Neuronal stem cell (in vitro differentiated cells): ENCODE measurements at regions not wholly inside any gene's neighbourhood (a gene's known extent, or its start where the extent isn't known, plus 50 kb on each side); places are given as distances from the start of the nearest gene placed in this dataset.

ENCODE experiments used
- DNase-seq: peaks from one replicate; pipeline ENCODE4 v3.0.0-alpha.2; 2013; ENCODE audit warnings: low spot score
- H2AFZ ChIP-seq: one replicate; pipeline ENCODE4 v1.6.1; 2013; ENCODE audit warnings: mild to moderate bottlenecking, low read length, inconsistent platforms
- H2AK5ac ChIP-seq: 2 replicates; pipeline ENCODE4 v1.6.1; 2013; ENCODE audit warnings: low read depth, mild to moderate bottlenecking, inconsistent platforms, low read length, moderate library complexity, mixed read lengths
- H2BK120ac ChIP-seq: 2 replicates; pipeline ENCODE4 v1.6.1; 2013; ENCODE audit warnings: low read depth, mild to moderate bottlenecking, inconsistent platforms, low read length, moderate library complexity, mixed read lengths
- H2BK12ac ChIP-seq: one replicate; pipeline ENCODE4 v1.6.1; 2013; ENCODE audit warnings: low read length, inconsistent platforms
- H2BK15ac ChIP-seq: 2 replicates; pipeline ENCODE4 v1.6.1; 2013; ENCODE audit warnings: mild to moderate bottlenecking, low read length, inconsistent platforms, mixed read lengths
- H2BK5ac ChIP-seq: one replicate; pipeline ENCODE4 v1.6.1; 2013; ENCODE audit warnings: inconsistent platforms, mild to moderate bottlenecking, low read length, moderate library complexity
- H3K14ac ChIP-seq: one replicate; pipeline ENCODE4 v1.6.1; 2013; ENCODE audit warnings: low read length, inconsistent platforms
- H3K18ac ChIP-seq: 2 replicates; pipeline ENCODE4 v1.6.1; 2013; ENCODE audit warnings: low read length, inconsistent platforms
- H3K23ac ChIP-seq: 2 replicates; pipeline ENCODE4 v1.6.1; 2013; ENCODE audit warnings: low read depth, mild to moderate bottlenecking, mixed read lengths, low read length, inconsistent platforms; ENCODE audit not compliant: poor library complexity
- H3K27ac ChIP-seq: replicated peaks from 3 replicates; pipeline ENCODE4 v1.5.1; 2013; ENCODE audit warnings: low read length, inconsistent platforms
- H3K27me3 ChIP-seq, 3 experiments: 2 replicates each; pipeline ENCODE4 v1.6.1; 2013; ENCODE audit warnings: low read length in 3 of 3, mild to moderate bottlenecking in 2 of 3, inconsistent platforms in 1 of 3, low read depth in 1 of 3, mixed read lengths in 1 of 3, moderate library complexity in 1 of 3; ENCODE audit not compliant: control insufficient read depth in 3 of 3, insufficient read depth in 3 of 3
- H3K36me3 ChIP-seq, 2 donors: replicated peaks in 1 of 2; 2 replicates each; pipeline ENCODE4 v1.6.1; 2013; ENCODE audit warnings: low read length in 2 of 2; ENCODE audit not compliant: control insufficient read depth in 2 of 2, insufficient read depth in 2 of 2
- H3K4ac ChIP-seq: 2 replicates; pipeline ENCODE4 v1.6.1; 2013; ENCODE audit warnings: inconsistent platforms, mild to moderate bottlenecking, low read length, moderate library complexity
- H3K4me1 ChIP-seq, 2 donors: 1 replicate in 1 of 2; 2 replicates in 1 of 2; pipeline ENCODE4 v1.6.1; 2013; ENCODE audit warnings: low read length in 2 of 2, low read depth in 1 of 2; ENCODE audit not compliant: control insufficient read depth in 2 of 2, insufficient read depth in 1 of 2
- H3K4me2 ChIP-seq: one replicate; pipeline ENCODE4 v1.6.1; 2013; ENCODE audit warnings: mild to moderate bottlenecking, low read length, inconsistent platforms; ENCODE audit not compliant: insufficient read depth, poor library complexity, severe bottlenecking
- H3K4me3 ChIP-seq, 2 donors: 2 replicates each; pipeline ENCODE4 v1.5.1; 2013; ENCODE audit warnings: low read length in 2 of 2, mild to moderate bottlenecking in 2 of 2, inconsistent platforms in 1 of 2, moderate library complexity in 1 of 2
- H3K79me1 ChIP-seq: one replicate; pipeline ENCODE4 v1.6.1; 2013; ENCODE audit warnings: low read depth, mild to moderate bottlenecking, inconsistent platforms, low read length, moderate library complexity
- H3K9ac ChIP-seq: one replicate; pipeline ENCODE4 v1.6.1; 2013; ENCODE audit warnings: mild to moderate bottlenecking, low read depth, low read length, inconsistent platforms; ENCODE audit not compliant: poor library complexity
- H3K9me3 ChIP-seq, 2 donors: replicated peaks in 1 of 2; 2 replicates each; pipeline versions ENCODE3 to v1.6.1; 2013; ENCODE audit warnings: low read length in 2 of 2, mild to moderate bottlenecking in 2 of 2, inconsistent platforms in 1 of 2, low read depth in 1 of 2, mixed read lengths in 1 of 2, moderate library complexity in 1 of 2; ENCODE audit not compliant: control insufficient read depth in 2 of 2, insufficient read depth in 1 of 2
- H4K8ac ChIP-seq: one replicate; pipeline ENCODE4 v1.6.1; 2013; ENCODE audit warnings: low read depth, mild to moderate bottlenecking, inconsistent platforms, low read length, moderate library complexity
- H4K91ac ChIP-seq: one replicate; pipeline ENCODE4 v1.6.1; 2013; ENCODE audit warnings: low read length, low read depth, mild to moderate bottlenecking, inconsistent platforms; ENCODE audit not compliant: poor library complexity
- WGBS, 2 donors: extraction: QIAGEN DNeasy Blood & Tissue Kit; methylation state at CpG; one replicate each; pipeline ENCODE4 v1.1.7; 2013; ENCODE audit warnings: missing lambda C conversion rate in 2 of 2, mixed read lengths in 1 of 2; ENCODE audit not compliant: insufficient read length in 2 of 2, insufficient replicate concordance in 1 of 2; ENCODE audit errors: extremely low coverage in 2 of 2; 5-methylcytosine and 5-hydroxymethylcytosine counted together

- Histone ChIP-seq H2AK5ac (no peak overlapping the region), H3K9me3 (no peaks in the 10 kb centered on the region), H3K36me3 (no peaks in the 10 kb centered on the region), H3K4me3 (no peak overlapping the region), H3K14ac (no peak overlapping the region), H3K18ac (no peak overlapping the region), H3K9ac (no peak overlapping the region), H2BK15ac (no peak overlapping the region), H2AFZ (no peak overlapping the region), H2BK120ac (no peak overlapping the region), H3K27ac (no peak overlapping the region), H4K91ac (no peak overlapping the region), H3K4me1 (peaks cover 0 to 1% of the 10 kb centered on the region in 2 donors), H3K23ac (no peak overlapping the region), H4K8ac (no peak overlapping the region), H2BK12ac (no peak overlapping the region), H3K4me2 (no peak overlapping the region), H3K27me3 (no peaks in the 10 kb centered on the region), H2BK5ac (no peak overlapping the region), H3K79me1 (no peaks in the 10 kb centered on the region), H3K4ac (no peak overlapping the region)
- no CpG with 5 or more reads among the region's 1 CpG for WGBS, 2 donors
- no peak for DNase-seq
These were observed 353.0 kb downstream of the BTG1 start for GRCh38 chr12:91792597-91792996.

- no peaks in the 10 kb centered on the region for H3K36me3 ChIP-seq
- H3K14ac ChIP-seq: no peak overlapping the region
- H3K4me1 ChIP-seq: peaks cover 0 to 5% of the 10 kb centered on the region in 2 donors
- no peak overlapping the region for H3K4me2 ChIP-seq
- no peaks in the 10 kb centered on the region for H3K9me3 ChIP-seq
- H2AK5ac ChIP-seq: no peak overlapping the region
- no peak overlapping the region for H3K18ac ChIP-seq
- H3K4ac ChIP-seq: no peak overlapping the region
- H2BK5ac ChIP-seq: no peak overlapping the region
- H2AFZ ChIP-seq: peak overlapping the region; percentile 53
- no peak overlapping the region for H3K23ac ChIP-seq
- no peak overlapping the region for H4K8ac ChIP-seq
- no peak overlapping the region for H3K9ac ChIP-seq
- H3K27me3 ChIP-seq: no peaks in the 10 kb centered on the region
- no peak overlapping the region for H2BK120ac ChIP-seq
- no CpG with 5 or more reads among the region's 2 CpGs for WGBS, 2 donors
- H3K79me1 ChIP-seq: no peaks in the 10 kb centered on the region
- no peak overlapping the region for H4K91ac ChIP-seq
- no peak for DNase-seq
- no peak overlapping the region for H3K4me3 ChIP-seq
- no peak overlapping the region for H3K27ac ChIP-seq
- no peak overlapping the region for H2BK12ac ChIP-seq
- no peak overlapping the region for H2BK15ac ChIP-seq
These were observed 359.0 kb downstream of the BTG1 start for GRCh38 chr12:91786499-91787272.

GRCh38 chr12:91785655-91786498 is 359.8 kb downstream of the BTG1 start:
- DNase-seq: no peak
- Histone ChIP-seq H2BK15ac (no peak overlapping the region), H3K4ac (no peak overlapping the region), H2BK12ac (no peak overlapping the region), H3K4me2 (no peak overlapping the region), H2BK5ac (no peak overlapping the region), H3K27me3 (no peaks in the 10 kb centered on the region), H2BK120ac (no peak overlapping the region), H4K91ac (no peak overlapping the region), H3K36me3 (no peaks in the 10 kb centered on the region), H4K8ac (no peak overlapping the region), H3K4me3 (no peak overlapping the region), H3K9me3 (no peaks in the 10 kb centered on the region), H3K23ac (no peak overlapping the region), H2AK5ac (no peak overlapping the region), H2AFZ (peak overlapping the region; percentile 53), H3K9ac (no peak overlapping the region), H3K4me1 (peaks cover 0 to 5% of the 10 kb centered on the region in 2 donors), H3K18ac (no peak overlapping the region), H3K27ac (no peak overlapping the region), H3K14ac (no peak overlapping the region), H3K79me1 (no peaks in the 10 kb centered on the region)
- no CpG with 5 or more reads among the region's 6 CpGs for WGBS, 2 donors

- no peak overlapping the region for H3K4me2 ChIP-seq
- no peak overlapping the region for H3K27ac ChIP-seq
- no peaks in the 10 kb centered on the region for H3K9me3 ChIP-seq
- no peak overlapping the region for H2BK15ac ChIP-seq
- no peak overlapping the region for H2AFZ ChIP-seq
- H3K14ac ChIP-seq: no peak overlapping the region
- no peaks in the 10 kb centered on the region for H3K27me3 ChIP-seq
- no peak overlapping the region for H2AK5ac ChIP-seq
- no peak overlapping the region for H3K4me3 ChIP-seq
- no peak overlapping the region for H2BK120ac ChIP-seq
- H3K9ac ChIP-seq: no peak overlapping the region
- no peak overlapping the region for H3K18ac ChIP-seq
- H4K91ac ChIP-seq: no peak overlapping the region
- no peak for DNase-seq
- no peak overlapping the region for H3K23ac ChIP-seq
- H2BK12ac ChIP-seq: no peak overlapping the region
- H2BK5ac ChIP-seq: no peak overlapping the region
- no peaks in the 10 kb centered on the region for H3K79me1 ChIP-seq
- no CpG with 5 or more reads among the region's 2 CpGs for WGBS, 2 donors
- no peaks in the 10 kb centered on the region for H3K36me3 ChIP-seq
- H3K4ac ChIP-seq: no peak overlapping the region
- no peak overlapping the region for H4K8ac ChIP-seq
- peaks cover 0 to 10% of the 10 kb centered on the region in 2 donors for H3K4me1 ChIP-seq
These were observed 364.5 kb downstream of the BTG1 start for GRCh38 chr12:91781114-91781513.
